SK-N-SH treated with all-trans-retinoic acid at 6 μM for 48 hours (cell line): ENCODE measurements at regions not wholly inside any gene's neighbourhood (a gene's known extent, or its start where the extent isn't known, plus 50 kb on each side); places are given as distances from the start of the nearest gene placed in this dataset.

ENCODE experiments used
- ATAC-seq: fragments of 200-7000 bp; cut with Tn5 transposase; 3 replicates; pipeline ENCODE4 v1.9.1; 2020; ENCODE audit warnings: mild to moderate bottlenecking, moderate library complexity
- ARNTL ChIP-seq: fragments of 450-650 bp; formaldehyde crosslinking; IDR thresholded peaks from 2 replicates; pipeline ENCODE4 v1.5.0; 2020; ENCODE audit warnings: low read depth, mild to moderate bottlenecking, moderate library complexity, borderline replicate concordance
- BACH2 ChIP-seq: fragments of 250-450 bp; sonication (Bioruptor Pico); IDR thresholded peaks from 2 replicates; pipeline ENCODE4 v1.9.0; 2021; ENCODE audit warnings: mild to moderate bottlenecking, borderline replicate concordance
- CREB5 ChIP-seq: fragments of 250-450 bp; sonication (Bioruptor Pico); IDR thresholded peaks from 2 replicates; pipeline ENCODE4 v1.5.1; 2020; ENCODE audit warnings: low read depth, mild to moderate bottlenecking, moderate library complexity
- CSDC2 ChIP-seq: fragments of 250-450 bp; sonication (Bioruptor Pico); IDR thresholded peaks from 2 replicates; pipeline ENCODE4 v1.5.0; 2020; ENCODE audit warnings: mild to moderate bottlenecking, moderate library complexity
- CSRNP3 ChIP-seq: fragments of 250-450 bp; sonication (Bioruptor Pico); IDR thresholded peaks from 2 replicates; pipeline ENCODE4 v1.5.1; 2021; ENCODE audit warnings: mild to moderate bottlenecking, moderate library complexity
- ESRRG ChIP-seq: fragments of 250-450 bp; sonication (Bioruptor Pico); IDR thresholded peaks from 2 replicates; pipeline ENCODE4 v1.6.1; 2021; ENCODE audit warnings: mild to moderate bottlenecking
- ISL1 ChIP-seq: fragments of 250-450 bp; sonication (Bioruptor Pico); IDR thresholded peaks from 2 replicates; pipeline ENCODE4 v2.1.2; 2022; ENCODE audit warnings: mild to moderate bottlenecking, moderate library complexity
- PATZ1 ChIP-seq: fragments of 250-450 bp; sonication (Bioruptor Pico); IDR thresholded peaks from 2 replicates; pipeline ENCODE4 v1.8.0; 2020; ENCODE audit warnings: mild to moderate bottlenecking, moderate library complexity, borderline replicate concordance
- POU6F1 ChIP-seq: fragments of 250-450 bp; sonication (Bioruptor Pico); IDR thresholded peaks from 2 replicates; pipeline ENCODE4 v1.8.0; 2021; ENCODE audit warnings: low read depth, mild to moderate bottlenecking, moderate library complexity, borderline replicate concordance
- PPARA ChIP-seq: fragments of 250-450 bp; sonication (Bioruptor Pico); IDR thresholded peaks from 2 replicates; pipeline ENCODE4 v1.5.0; 2020; ENCODE audit warnings: mild to moderate bottlenecking, borderline replicate concordance
- RARB ChIP-seq: fragments of 250-450 bp; sonication (Bioruptor Pico); IDR thresholded peaks from 2 replicates; pipeline ENCODE4 v1.8.0; 2021; ENCODE audit warnings: mild to moderate bottlenecking, moderate library complexity
- SNAI2 ChIP-seq: fragments of 250-450 bp; sonication (Bioruptor Pico); IDR thresholded peaks from 2 replicates; pipeline ENCODE4 v1.5.0; 2020; ENCODE audit warnings: mild to moderate bottlenecking, moderate library complexity
- TCF4 ChIP-seq: fragments of 250-450 bp; sonication (Bioruptor Pico); IDR thresholded peaks from 2 replicates; pipeline ENCODE4 v1.8.0; 2021; ENCODE audit warnings: mild to moderate bottlenecking, moderate library complexity, borderline replicate concordance
- TOX ChIP-seq: fragments of 250-450 bp; sonication (Bioruptor Pico); IDR thresholded peaks from 2 replicates; pipeline ENCODE4 v1.8.0; 2021; ENCODE audit warnings: mild to moderate bottlenecking, moderate library complexity, borderline replicate concordance
- TSHZ2 ChIP-seq: fragments of 250-450 bp; sonication (Bioruptor Pico); IDR thresholded peaks from 2 replicates; pipeline ENCODE4 v1.5.0; 2020; ENCODE audit warnings: mild to moderate bottlenecking, moderate library complexity
- ZC3H10 ChIP-seq: fragments of 250-450 bp; sonication (Bioruptor Pico); IDR thresholded peaks from 2 replicates; pipeline ENCODE4 v1.5.1; 2021; ENCODE audit warnings: mild to moderate bottlenecking, moderate library complexity
- ZFP3 ChIP-seq: fragments of 250-450 bp; sonication (Bioruptor Pico); IDR thresholded peaks from 2 replicates; pipeline ENCODE4 v1.5.0; 2020; ENCODE audit warnings: mild to moderate bottlenecking, moderate library complexity
- ZFP30 ChIP-seq: fragments of 450-650 bp; formaldehyde crosslinking; IDR thresholded peaks from 2 replicates; pipeline ENCODE4 v1.5.0; 2022; ENCODE audit warnings: mild to moderate bottlenecking, moderate library complexity
- ZNF565 ChIP-seq: fragments of 450-650 bp; formaldehyde crosslinking; conservative IDR thresholded peaks from 2 replicates; pipeline ENCODE4 v1.5.0; 2020; ENCODE audit warnings: low read depth, mild to moderate bottlenecking, moderate library complexity
- ZNF70 ChIP-seq: fragments of 450-650 bp; formaldehyde crosslinking; IDR thresholded peaks from 2 replicates; pipeline ENCODE4 v1.5.0; 2020; ENCODE audit warnings: mild to moderate bottlenecking, moderate library complexity
- ZNF8 ChIP-seq: fragments of 450-650 bp; formaldehyde crosslinking; IDR thresholded peaks from 2 replicates; pipeline ENCODE4 v1.5.0; 2020; ENCODE audit warnings: mild to moderate bottlenecking, moderate library complexity

GRCh38 chr20:39210341-39211036 lies 248.3 kb downstream of the DHX35 start:
- ATAC-seq, result no peak
- TF ChIP-seq ZFP30 (CRISPR knock-in tag), result no peak
- no peak for TF ChIP-seq TCF4
- no peak for TF ChIP-seq ZC3H10 (CRISPR knock-in tag)
- no peak for TF ChIP-seq ZNF70 (CRISPR knock-in tag)
- no peak for TF ChIP-seq RARB (CRISPR knock-in tag)
- no peak for TF ChIP-seq CREB5 (CRISPR knock-in tag)
- no peak for TF ChIP-seq ARNTL (CRISPR knock-in tag)
- no peak for TF ChIP-seq PATZ1 (CRISPR knock-in tag)
- TF ChIP-seq BACH2 (CRISPR knock-in tag), result no peak
- no peak for TF ChIP-seq ESRRG (CRISPR knock-in tag)
- no peak for TF ChIP-seq ZNF565 (CRISPR knock-in tag)
- TF ChIP-seq TSHZ2 (CRISPR knock-in tag), result no peak

- ATAC-seq, result no peak
- TF ChIP-seq ZNF8 (CRISPR knock-in tag) (no peak), CSRNP3 (CRISPR knock-in tag) (no peak), ESRRG (CRISPR knock-in tag) (no peak), TOX (no peak), ZNF565 (CRISPR knock-in tag) (no peak), ZNF70 (CRISPR knock-in tag) (no peak), ZFP3 (no peak)
Measured at GRCh38 chr20:39206899-39207564, 244.9 kb downstream of the DHX35 start.

- ATAC-seq, result no peak
- TF ChIP-seq TCF4 (no peak), BACH2 (CRISPR knock-in tag) (no peak), RARB (CRISPR knock-in tag) (no peak), CSRNP3 (CRISPR knock-in tag) (no peak), CSDC2 (CRISPR knock-in tag) (no peak), ISL1 (CRISPR knock-in tag) (no peak), SNAI2 (no peak), PPARA (no peak), POU6F1 (CRISPR knock-in tag) (no peak), ARNTL (CRISPR knock-in tag) (no peak), ZNF8 (CRISPR knock-in tag) (no peak), ZFP30 (CRISPR knock-in tag) (no peak), TOX (no peak), ZNF70 (CRISPR knock-in tag) (no peak), TSHZ2 (CRISPR knock-in tag) (no peak)
Measured at GRCh38 chr20:39195582-39196021, 233.5 kb downstream of the DHX35 start.
